ENCODE measurements at regions not wholly inside any gene's neighbourhood (a gene's known extent, or its start where the extent isn't known, plus 50 kb on each side); places are given as distances from the start of the nearest gene placed in this dataset.

GRCh38 chr5:118044169-118044568 lies 944.2 kb downstream of the DTWD2 start:
- TF ChIP-seq CTCF (IDR thresholded peaks at IDR 0.05; ENCODE audit: insufficient read depth, low read length, severe bottlenecking), result no peak
- FAIRE-seq, result no peak
- no peaks in the 10 kb centered on the region for H3K36me3 ChIP-seq (ENCODE audit: control insufficient read depth, insufficient read depth, low read length)
- H3K27me3 ChIP-seq (ENCODE audit: control insufficient read depth, insufficient read depth, low read length), result no peaks in the 10 kb centered on the region
- no peak for DNase-seq (ENCODE audit: low read depth)
- no peak overlapping the region for H3K4me3 ChIP-seq (ENCODE audit: low read depth, low read length)

- Histone ChIP-seq H3K36me3 (ENCODE audit: control insufficient read depth, insufficient read depth, low read length) (no peaks in the 10 kb centered on the region), H3K4me3 (ENCODE audit: low read depth, low read length) (no peak overlapping the region), H3K27me3 (ENCODE audit: control insufficient read depth, insufficient read depth, low read length) (no peaks in the 10 kb centered on the region)
- FAIRE-seq, result no peak
- no peak for DNase-seq (ENCODE audit: low read depth)
- no peak for TF ChIP-seq CTCF (IDR thresholded peaks at IDR 0.05; ENCODE audit: insufficient read depth, low read length, severe bottlenecking)
Observed at GRCh38 chr5:118043531-118043930, 944.8 kb downstream of the DTWD2 start.

- DNase-seq (ENCODE audit: low read depth), result no peak
- TF ChIP-seq CTCF (IDR thresholded peaks at IDR 0.05; ENCODE audit: insufficient read depth, low read length, severe bottlenecking), result no peak
- no peak for FAIRE-seq
Observed at GRCh38 chr5:118042076-118042475, 946.3 kb downstream of the DTWD2 start.

GRCh38 chr5:118040496-118040895 lies 947.9 kb downstream of the DTWD2 start:
- Histone ChIP-seq H3K27me3 (ENCODE audit: control insufficient read depth, insufficient read depth, low read length) (no peaks in the 10 kb centered on the region), H3K4me3 (ENCODE audit: low read depth, low read length) (no peak overlapping the region), H3K36me3 (ENCODE audit: control insufficient read depth, insufficient read depth, low read length) (no peaks in the 10 kb centered on the region)
- no peak for TF ChIP-seq CTCF (IDR thresholded peaks at IDR 0.05; ENCODE audit: insufficient read depth, low read length, severe bottlenecking)
- DNase-seq (ENCODE audit: low read depth), result no peak
- FAIRE-seq, result no peak

More at GRCh38 chr5:118042076-118042475, 946.3 kb downstream of the DTWD2 start:
- H3K27me3 ChIP-seq (ENCODE audit: control insufficient read depth, insufficient read depth, low read length), result no peaks in the 10 kb centered on the region
- H3K36me3 ChIP-seq (ENCODE audit: control insufficient read depth, insufficient read depth, low read length), result no peaks in the 10 kb centered on the region
- H3K4me3 ChIP-seq (ENCODE audit: low read depth, low read length), result no peak overlapping the region

GRCh38 chr5:118033686-118034338 lies 954.5 kb downstream of the DTWD2 start:
- no peak for DNase-seq (ENCODE audit: low read depth)
- Histone ChIP-seq H3K27me3 (ENCODE audit: control insufficient read depth, insufficient read depth, low read length) (no peaks in the 10 kb centered on the region), H3K4me3 (ENCODE audit: low read depth, low read length) (no peak overlapping the region), H3K36me3 (ENCODE audit: control insufficient read depth, insufficient read depth, low read length) (no peaks in the 10 kb centered on the region)
- TF ChIP-seq CTCF (IDR thresholded peaks at IDR 0.05; ENCODE audit: insufficient read depth, low read length, severe bottlenecking), result no peak
- no peak for FAIRE-seq

- no peak for TF ChIP-seq CTCF (IDR thresholded peaks at IDR 0.05; ENCODE audit: insufficient read depth, low read length, severe bottlenecking)
- no peak for DNase-seq (ENCODE audit: low read depth)
- Histone ChIP-seq H3K36me3 (ENCODE audit: control insufficient read depth, insufficient read depth, low read length) (no peaks in the 10 kb centered on the region), H3K4me3 (ENCODE audit: low read depth, low read length) (no peak overlapping the region), H3K27me3 (ENCODE audit: control insufficient read depth, insufficient read depth, low read length) (no peaks in the 10 kb centered on the region)
- FAIRE-seq, result no peak
Observed at GRCh38 chr5:118029807-118030206, 958.5 kb downstream of the DTWD2 start.

Data from bronchial epithelial cell (primary cell).